K562 (cell line): ENCODE measurements at regions not wholly inside any gene's neighbourhood (a gene's known extent, or its start where the extent isn't known, plus 50 kb on each side); places are given as distances from the start of the nearest gene placed in this dataset.

Experiments used
- CUX1 ChIP-seq: fragments of 200-800 bp; sonication (Bioruptor generic); IDR thresholded peaks from 2 replicates; pipeline ENCODE4 v1.6.1; 2016; ENCODE audit warnings: missing genetic modification characterization, missing compliant biosample characterization
- GABPA ChIP-seq: fragments of 200-800 bp; sonication (Bioruptor generic); conservative IDR thresholded peaks from 2 replicates; pipeline ENCODE4 v1.6.1; 2016; ENCODE audit warnings: low read depth, missing genetic modification characterization, missing compliant biosample characterization
- HMBOX1 ChIP-seq: sonication (generic); IDR thresholded peaks from 2 replicates; pipeline ENCODE4 v1.6.1; 2016
- IFI16 ChIP-seq: fragments of 250-450 bp; sonication (Bioruptor Pico); IDR thresholded peaks from 2 replicates; pipeline ENCODE4 v2.1.2; 2022; ENCODE audit warnings: mild to moderate bottlenecking, inconsistent platforms
- MAZ ChIP-seq, 2 experiments: fragments of 450-650 bp in 1 of 2; sonication (generic) in 1 of 2; formaldehyde crosslinking; IDR thresholded peaks in 1 of 2; conservative IDR thresholded peaks in 1 of 2; 2 replicates each; pipeline versions ENCODE4 v1.4.0 to v1.5.0; 2020; ENCODE audit warnings: mild to moderate bottlenecking in 1 of 2, missing genetic modification reagents in 1 of 2
- MXD1 ChIP-seq: fragments of 250-450 bp; sonication (Bioruptor Pico); IDR thresholded peaks from 2 replicates; pipeline ENCODE4 v1.8.0; 2021; ENCODE audit warnings: borderline replicate concordance, mild to moderate bottlenecking, moderate library complexity; ENCODE audit not compliant: poor library complexity, severe bottlenecking
- RHOXF2B ChIP-seq: fragments of 250-450 bp; sonication (Bioruptor Pico); conservative IDR thresholded peaks from 2 replicates; pipeline ENCODE4 v1.5.1; 2021
- TSC22D4 ChIP-seq: fragments of 450-650 bp; IDR thresholded peaks from 2 replicates; pipeline ENCODE4 v1.6.1; 2016; ENCODE audit warnings: missing genetic modification characterization, missing biosample characterization, control low read depth
- ZFP91 ChIP-seq: sonication (generic); formaldehyde crosslinking; IDR thresholded peaks from 2 replicates; pipeline ENCODE4 v1.8.0; 2022; ENCODE audit warnings: mild to moderate bottlenecking, missing genetic modification reagents
- ZNF239 ChIP-seq: fragments of 250-450 bp; sonication (Bioruptor Pico); IDR thresholded peaks from 2 replicates; pipeline ENCODE4 v1.4.0; 2020; ENCODE audit warnings: mild to moderate bottlenecking

- 0 out of 2 replicates have a peak, but pooled peaks have one; percentile 23 for TF ChIP-seq CUX1
- TF ChIP-seq ZNF239 (CRISPR knock-in tag) = 0 out of 2 replicates have a peak, but pooled peaks have one; percentile 11
- TF ChIP-seq GABPA (tag) = 0 out of 2 replicates have a peak, but pooled peaks have one; percentile 42
- TF ChIP-seq MXD1 (CRISPR knock-in tag) = no peak
- 0 out of 2 replicates have a peak, but pooled peaks have one; percentile 66 for TF ChIP-seq RHOXF2B (CRISPR knock-in tag)
- TF ChIP-seq TSC22D4 = no peak
- 0 out of 2 replicates have a peak, but pooled peaks have one; percentile 42 for TF ChIP-seq IFI16
- TF ChIP-seq MAZ (CRISPR knock-in tag; conservative IDR thresholded peaks at IDR 0.05 in 1 of 2, IDR thresholded peaks at IDR 0.05 in 1 of 2) = peak; percentile 3 to 33; a peak in 1 of 4 replicates
- TF ChIP-seq HMBOX1 = no peak
- TF ChIP-seq ZFP91 (CRISPR knock-in tag) = no peak
These were observed 59.8 kb upstream of the IL6 start (continued) for GRCh38 chr7:22667187-22667561.
